Stimulated activated CD4-positive, alpha-beta T cell treated with anti-CD3 and anti-CD28 coated beads, Interleukin-15, amount 100 ng/mL, for 24 hours (primary cell): ENCODE measurements at regions not wholly inside any gene's neighbourhood (a gene's known extent, or its start where the extent isn't known, plus 50 kb on each side); places are given as distances from the start of the nearest gene placed in this dataset.

Source experiments
- DNase-seq: peaks from one replicate; pipeline ENCODE4 v3.0.0-alpha.2; 2020

- no peak for DNase-seq
Observed at GRCh38 chrX:7269991-7270390, 122.0 kb upstream of the PUDP start.

GRCh38 chrX:7269589-7269988, 121.6 kb upstream of the PUDP start:
- no peak for DNase-seq

- no peak for DNase-seq
Observed at GRCh38 chrX:7266288-7266687, 118.3 kb upstream of the PUDP start.

GRCh38 chrX:7264399-7264798, 116.4 kb upstream of the PUDP start:
- DNase-seq: no peak

GRCh38 chrX:7263961-7264360, 116.0 kb upstream of the PUDP start:
- DNase-seq: no peak

- DNase-seq: no peak
Observed at GRCh38 chrX:7263330-7263729, 115.4 kb upstream of the PUDP start.

- no peak for DNase-seq
Observed at GRCh38 chrX:7262551-7262950, 114.6 kb upstream of the PUDP start.

- DNase-seq: no peak
Observed at GRCh38 chrX:7261672-7262332, 113.8 kb upstream of the PUDP start.

- no peak for DNase-seq
Observed at GRCh38 chrX:7254144-7254543, 106.2 kb upstream of the PUDP start.

GRCh38 chrX:7253565-7253964, 105.6 kb upstream of the PUDP start:
- no peak for DNase-seq

- no peak for DNase-seq
Observed at GRCh38 chrX:7252013-7252610, 104.2 kb upstream of the PUDP start.

- DNase-seq: no peak
Observed at GRCh38 chrX:7247346-7247745, 99.4 kb upstream of the PUDP start.

- no peak for DNase-seq
Observed at GRCh38 chrX:7244405-7244804, 96.5 kb upstream of the PUDP start.

GRCh38 chrX:7242613-7243012, 94.7 kb upstream of the PUDP start:
- DNase-seq: no peak

GRCh38 chrX:7240929-7241328, 93.0 kb upstream of the PUDP start:
- DNase-seq: no peak

GRCh38 chrX:7235071-7235470, 87.1 kb upstream of the PUDP start:
- no peak for DNase-seq

- DNase-seq: no peak
Observed at GRCh38 chrX:7233580-7234406, 85.8 kb upstream of the PUDP start.

- no peak for DNase-seq
Observed at GRCh38 chrX:7228226-7228625, 80.3 kb upstream of the PUDP start.

- no peak for DNase-seq
Observed at GRCh38 chrX:7225338-7225737, 77.4 kb upstream of the PUDP start.

GRCh38 chrX:7223271-7223670, 75.3 kb upstream of the PUDP start:
- no peak for DNase-seq

GRCh38 chrX:7220121-7220520, 72.2 kb upstream of the PUDP start:
- DNase-seq: no peak

- DNase-seq: no peak
Observed at GRCh38 chrX:7219153-7219705, 71.3 kb upstream of the PUDP start.

GRCh38 chrX:7218321-7219152, 70.6 kb upstream of the PUDP start:
- DNase-seq: no peak
